ENCODE measurements at regions not wholly inside any gene's neighbourhood (a gene's known extent, or its start where the extent isn't known, plus 50 kb on each side); places are given as distances from the start of the nearest gene placed in this dataset.

DNA sequence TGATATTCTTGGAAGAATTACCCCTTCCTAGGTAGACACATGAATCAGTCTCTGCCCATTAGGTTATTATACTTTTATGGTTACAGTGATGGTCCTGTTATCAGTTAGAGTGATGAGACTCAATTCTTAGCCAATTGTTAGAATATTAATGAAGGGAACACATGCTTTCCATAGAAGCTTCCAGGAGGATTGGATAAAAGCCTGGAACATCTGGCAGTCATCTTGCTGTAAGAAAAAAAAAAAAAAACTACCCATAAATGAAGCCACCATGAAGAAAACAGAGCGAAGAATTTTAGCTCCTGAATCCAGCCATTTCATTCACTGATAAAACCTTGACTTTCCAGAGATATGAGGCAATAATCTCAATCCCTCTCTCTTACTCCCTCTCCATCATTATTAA lies 262.5 kb upstream of the GRIN3A start:
- in situ Hi-C loops (cut with MboI; ENCODE audit: low sequenced_read_pairs, unreplicated experiment), result no loop called here
- TF ChIP-seq, protein P1, sequence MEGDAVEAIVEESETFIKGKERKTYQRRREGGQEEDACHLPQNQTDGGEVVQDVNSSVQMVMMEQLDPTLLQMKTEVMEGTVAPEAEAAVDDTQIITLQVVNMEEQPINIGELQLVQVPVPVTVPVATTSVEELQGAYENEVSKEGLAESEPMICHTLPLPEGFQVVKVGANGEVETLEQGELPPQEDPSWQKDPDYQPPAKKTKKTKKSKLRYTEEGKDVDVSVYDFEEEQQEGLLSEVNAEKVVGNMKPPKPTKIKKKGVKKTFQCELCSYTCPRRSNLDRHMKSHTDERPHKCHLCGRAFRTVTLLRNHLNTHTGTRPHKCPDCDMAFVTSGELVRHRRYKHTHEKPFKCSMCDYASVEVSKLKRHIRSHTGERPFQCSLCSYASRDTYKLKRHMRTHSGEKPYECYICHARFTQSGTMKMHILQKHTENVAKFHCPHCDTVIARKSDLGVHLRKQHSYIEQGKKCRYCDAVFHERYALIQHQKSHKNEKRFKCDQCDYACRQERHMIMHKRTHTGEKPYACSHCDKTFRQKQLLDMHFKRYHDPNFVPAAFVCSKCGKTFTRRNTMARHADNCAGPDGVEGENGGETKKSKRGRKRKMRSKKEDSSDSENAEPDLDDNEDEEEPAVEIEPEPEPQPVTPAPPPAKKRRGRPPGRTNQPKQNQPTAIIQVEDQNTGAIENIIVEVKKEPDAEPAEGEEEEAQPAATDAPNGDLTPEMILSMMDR (IDR thresholded peaks at IDR 0.05; ENCODE audit: borderline replicate concordance, control extremely low read depth, extremely low read depth, insufficient read depth, missing control alignments), result no peak
- DNase-seq (ENCODE audit: low spot score), result no peak

DNA sequence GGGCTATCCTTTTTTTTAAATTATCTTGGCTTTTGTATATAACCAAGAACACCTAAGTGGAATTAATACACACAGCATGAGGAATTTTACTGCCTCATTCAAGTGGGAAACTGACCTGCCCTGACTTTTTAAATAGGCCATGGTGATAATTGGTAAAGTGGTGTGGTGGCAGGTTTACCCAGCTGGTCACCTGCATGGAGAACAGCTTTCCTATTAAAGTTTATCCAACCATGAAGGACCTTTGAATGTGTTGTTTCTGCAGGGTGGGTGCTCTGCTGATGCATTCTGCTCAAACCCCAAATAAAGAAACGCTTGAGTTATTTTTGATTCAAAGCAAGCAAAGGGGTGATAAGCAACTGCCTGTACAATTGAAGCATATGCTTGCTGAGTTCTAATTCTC lies 261.0 kb upstream of the GRIN3A start:
- no peak for DNase-seq (ENCODE audit: low spot score)
- TF ChIP-seq, protein P1 (IDR thresholded peaks at IDR 0.05; ENCODE audit: borderline replicate concordance, control extremely low read depth, extremely low read depth, insufficient read depth, missing control alignments), result no peak
- in situ Hi-C loops (cut with MboI; ENCODE audit: low sequenced_read_pairs, unreplicated experiment), result no loop called here

DNA sequence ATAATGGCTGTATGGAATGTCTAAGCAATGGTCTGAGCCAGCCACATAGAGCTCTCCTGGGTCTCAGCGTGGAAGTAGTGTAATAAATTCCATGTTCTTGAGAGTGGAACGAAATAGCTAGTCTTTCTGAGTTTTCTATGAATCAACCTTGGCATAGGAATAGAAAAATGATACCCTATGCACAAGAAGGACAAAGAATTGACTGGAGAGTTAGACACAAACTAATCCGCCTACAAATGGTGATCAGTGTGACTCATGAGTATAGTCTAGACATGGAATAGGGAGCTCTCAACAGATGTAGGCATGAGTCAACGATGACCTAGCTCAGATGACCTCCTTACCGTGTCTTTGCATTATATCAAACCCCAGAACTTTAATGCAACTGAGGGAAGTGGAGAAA lies 256.8 kb upstream of the GRIN3A start:
- in situ Hi-C loops (cut with MboI; ENCODE audit: low sequenced_read_pairs, unreplicated experiment), result no loop called here
- no peak for DNase-seq (ENCODE audit: low spot score)
- TF ChIP-seq, protein P1 (IDR thresholded peaks at IDR 0.05; ENCODE audit: borderline replicate concordance, control extremely low read depth, extremely low read depth, insufficient read depth, missing control alignments), result no peak

DNA sequence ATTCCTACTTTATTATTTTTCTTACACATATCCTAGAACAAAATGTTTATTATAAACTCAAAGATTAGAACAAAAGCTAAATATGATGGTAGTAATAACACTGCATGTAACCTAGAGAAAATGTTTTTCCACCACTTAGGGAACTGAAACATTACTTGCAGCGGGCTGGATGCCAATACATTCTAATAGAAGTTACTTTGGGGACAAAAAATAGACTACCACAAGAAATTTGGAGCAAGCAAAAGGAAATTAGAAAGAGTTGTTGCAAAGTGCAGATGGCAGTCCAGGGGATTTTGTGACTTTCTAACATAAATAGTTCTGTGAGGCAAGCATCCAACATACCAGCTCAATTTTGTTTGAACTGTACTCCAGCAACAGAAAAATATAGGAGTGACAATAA lies 255.3 kb upstream of the GRIN3A start:
- DNase-seq (ENCODE audit: low spot score), result no peak
- in situ Hi-C loops (cut with MboI; ENCODE audit: low sequenced_read_pairs, unreplicated experiment), result no loop called here
- TF ChIP-seq, protein P1 (IDR thresholded peaks at IDR 0.05; ENCODE audit: borderline replicate concordance, control extremely low read depth, extremely low read depth, insufficient read depth, missing control alignments), result no peak

DNA sequence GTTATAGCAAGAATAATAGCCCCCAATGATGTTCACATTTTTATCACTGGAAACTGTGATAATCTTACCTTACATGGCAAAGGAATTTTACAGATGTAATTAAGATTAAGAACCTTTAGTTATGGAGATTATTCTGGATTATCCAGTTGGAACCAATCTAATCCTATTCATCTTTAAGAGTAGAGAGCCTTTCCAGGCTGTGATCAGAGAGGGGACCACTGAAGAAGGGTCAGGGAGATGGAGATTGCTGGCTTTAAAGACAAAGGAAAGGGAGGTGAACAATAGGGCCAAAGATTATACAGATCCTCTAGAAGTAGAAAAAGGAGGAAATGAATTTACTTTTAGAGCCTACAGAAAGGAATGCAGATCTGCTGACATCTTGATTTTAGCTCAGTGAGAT lies 253.5 kb upstream of the GRIN3A start:
- TF ChIP-seq, protein P1 (IDR thresholded peaks at IDR 0.05; ENCODE audit: borderline replicate concordance, control extremely low read depth, extremely low read depth, insufficient read depth, missing control alignments), result no peak
- in situ Hi-C loops (cut with MboI; ENCODE audit: low sequenced_read_pairs, unreplicated experiment), result no loop called here
- no peak for DNase-seq (ENCODE audit: low spot score)

DNA sequence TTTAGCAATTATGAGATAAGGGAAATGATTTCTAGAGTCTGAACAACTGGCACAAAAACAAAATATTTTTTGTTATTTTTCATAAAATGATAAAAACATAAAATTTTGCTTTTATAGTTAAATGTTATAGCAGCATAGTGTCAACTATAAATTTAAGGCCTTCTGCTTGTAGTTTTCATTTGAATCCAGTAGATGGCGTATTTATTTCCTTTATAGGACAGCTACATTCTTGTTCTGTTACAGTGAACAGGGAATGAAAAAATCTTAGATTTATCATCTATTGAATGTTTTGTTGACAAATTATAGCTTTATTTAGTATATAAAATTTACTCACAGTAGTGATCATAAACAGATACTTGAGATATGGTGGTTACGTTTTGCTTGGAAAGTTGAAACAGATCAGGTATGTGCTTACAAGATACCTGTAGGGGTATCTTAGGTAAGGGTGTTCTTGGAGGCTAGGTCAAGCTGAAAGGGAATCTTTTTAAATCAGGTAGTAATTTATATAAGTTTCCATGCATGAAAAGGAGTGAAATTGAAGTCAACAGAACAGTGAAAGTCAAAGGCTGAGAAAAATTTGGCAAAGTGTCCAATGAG lies 239.3 kb upstream of the GRIN3A start:
- in situ Hi-C loops (cut with MboI; ENCODE audit: low sequenced_read_pairs, unreplicated experiment), result no loop called here
- TF ChIP-seq, protein P1 (IDR thresholded peaks at IDR 0.05; ENCODE audit: borderline replicate concordance, control extremely low read depth, extremely low read depth, insufficient read depth, missing control alignments), result no peak
- DNase-seq (ENCODE audit: low spot score), result no peak

Measured in GM13976 (cell line).